ENCODE measurements at regions not wholly inside any gene's neighbourhood (a gene's known extent, or its start where the extent isn't known, plus 50 kb on each side); places are given as distances from the start of the nearest gene placed in this dataset.

- Histone ChIP-seq H3K36me3 (ENCODE audit: control insufficient read depth, insufficient read depth, low read length) (no peaks in the 10 kb centered on the region), H3K4me3 (ENCODE audit: low read depth, low read length) (no peak overlapping the region), H3K27me3 (ENCODE audit: control insufficient read depth, insufficient read depth, low read length) (peaks cover 16% of the 10 kb centered on the region)
- DNase-seq (ENCODE audit: low read depth), result no peak
- TF ChIP-seq, protein P1, sequence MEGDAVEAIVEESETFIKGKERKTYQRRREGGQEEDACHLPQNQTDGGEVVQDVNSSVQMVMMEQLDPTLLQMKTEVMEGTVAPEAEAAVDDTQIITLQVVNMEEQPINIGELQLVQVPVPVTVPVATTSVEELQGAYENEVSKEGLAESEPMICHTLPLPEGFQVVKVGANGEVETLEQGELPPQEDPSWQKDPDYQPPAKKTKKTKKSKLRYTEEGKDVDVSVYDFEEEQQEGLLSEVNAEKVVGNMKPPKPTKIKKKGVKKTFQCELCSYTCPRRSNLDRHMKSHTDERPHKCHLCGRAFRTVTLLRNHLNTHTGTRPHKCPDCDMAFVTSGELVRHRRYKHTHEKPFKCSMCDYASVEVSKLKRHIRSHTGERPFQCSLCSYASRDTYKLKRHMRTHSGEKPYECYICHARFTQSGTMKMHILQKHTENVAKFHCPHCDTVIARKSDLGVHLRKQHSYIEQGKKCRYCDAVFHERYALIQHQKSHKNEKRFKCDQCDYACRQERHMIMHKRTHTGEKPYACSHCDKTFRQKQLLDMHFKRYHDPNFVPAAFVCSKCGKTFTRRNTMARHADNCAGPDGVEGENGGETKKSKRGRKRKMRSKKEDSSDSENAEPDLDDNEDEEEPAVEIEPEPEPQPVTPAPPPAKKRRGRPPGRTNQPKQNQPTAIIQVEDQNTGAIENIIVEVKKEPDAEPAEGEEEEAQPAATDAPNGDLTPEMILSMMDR (IDR thresholded peaks at IDR 0.05; ENCODE audit: insufficient read depth, low read length, poor library complexity, severe bottlenecking), result no peak
Measured at GRCh38 chr5:141769671-141770070, 87.6 kb upstream of the ARAP3 start.

DNA sequence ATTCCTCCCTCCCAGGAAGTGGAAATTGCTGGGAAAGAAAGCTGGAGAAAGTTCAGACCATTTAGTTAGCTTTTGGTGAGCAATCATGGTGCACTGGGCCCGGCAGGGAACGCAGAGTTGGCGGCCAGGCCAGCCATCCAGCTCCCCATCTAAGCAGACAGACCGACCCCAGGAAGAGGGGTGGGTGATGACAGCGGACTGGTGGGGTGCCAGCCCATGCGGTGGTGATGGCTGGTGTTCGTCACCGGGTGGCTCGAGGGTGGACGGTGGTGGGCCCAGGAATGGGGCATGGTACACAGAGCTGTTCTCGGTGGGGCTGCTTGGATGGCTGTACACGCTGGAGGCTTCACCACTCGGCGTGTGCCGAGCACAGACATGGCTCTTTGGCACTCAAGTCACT lies 85.6 kb upstream of the ARAP3 start:
- TF ChIP-seq, protein P1 (IDR thresholded peaks at IDR 0.05; ENCODE audit: insufficient read depth, low read length, poor library complexity, severe bottlenecking), result no peak
- peaks cover 18% of the 10 kb centered on the region for H3K27me3 ChIP-seq (ENCODE audit: control insufficient read depth, insufficient read depth, low read length)
- no peak for DNase-seq (ENCODE audit: low read depth)
- H3K36me3 ChIP-seq (ENCODE audit: control insufficient read depth, insufficient read depth, low read length), result no peaks in the 10 kb centered on the region
- no peak overlapping the region for H3K4me3 ChIP-seq (ENCODE audit: low read depth, low read length)

GRCh38 chr5:141765896-141766551 lies 84.0 kb upstream of the ARAP3 start:
- Histone ChIP-seq H3K27me3 (ENCODE audit: control insufficient read depth, insufficient read depth, low read length) (peaks cover 27% of the 10 kb centered on the region), H3K36me3 (ENCODE audit: control insufficient read depth, insufficient read depth, low read length) (no peaks in the 10 kb centered on the region), H3K4me3 (ENCODE audit: low read depth, low read length) (no peak overlapping the region)
- DNase-seq (ENCODE audit: low read depth), result no peak
- TF ChIP-seq, protein P1 (IDR thresholded peaks at IDR 0.05; ENCODE audit: insufficient read depth, low read length, poor library complexity, severe bottlenecking), result no peak

DNA sequence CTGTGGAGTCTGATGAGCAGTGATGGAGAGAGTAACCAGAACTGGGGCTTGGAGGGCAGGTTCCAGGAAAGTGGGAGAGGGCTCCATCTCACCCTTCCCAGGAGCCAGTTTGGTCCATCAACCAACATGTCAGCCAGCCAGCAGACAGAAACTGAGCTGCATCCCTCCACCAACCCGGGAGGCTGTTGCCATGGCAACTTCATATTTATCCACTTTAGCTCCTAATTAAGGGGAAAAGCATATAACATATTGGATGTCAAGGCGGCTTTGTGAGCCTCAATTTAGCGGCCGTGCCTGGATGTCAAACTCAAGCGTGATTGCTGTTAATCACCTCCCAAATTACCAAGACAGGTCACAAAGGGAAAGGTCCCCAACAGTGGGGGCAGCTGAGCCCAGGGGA lies 81.5 kb upstream of the ARAP3 start:
- TF ChIP-seq, protein P1 (IDR thresholded peaks at IDR 0.05; ENCODE audit: insufficient read depth, low read length, poor library complexity, severe bottlenecking), result no peak
- H3K27me3 ChIP-seq (ENCODE audit: control insufficient read depth, insufficient read depth, low read length), result peaks cover 44% of the 10 kb centered on the region
- H3K4me3 ChIP-seq (ENCODE audit: low read depth, low read length), result no peak overlapping the region
- DNase-seq (ENCODE audit: low read depth), result no peak
- no peaks in the 10 kb centered on the region for H3K36me3 ChIP-seq (ENCODE audit: control insufficient read depth, insufficient read depth, low read length)

- no peak for DNase-seq (ENCODE audit: low read depth)
- Histone ChIP-seq H3K27me3 (ENCODE audit: control insufficient read depth, insufficient read depth, low read length) (peaks cover 50% of the 10 kb centered on the region), H3K4me3 (ENCODE audit: low read depth, low read length) (no peak overlapping the region), H3K36me3 (ENCODE audit: control insufficient read depth, insufficient read depth, low read length) (no peaks in the 10 kb centered on the region)
- TF ChIP-seq, protein P1 (IDR thresholded peaks at IDR 0.05; ENCODE audit: insufficient read depth, low read length, poor library complexity, severe bottlenecking), result no peak
Measured at GRCh38 chr5:141762790-141763368, 80.8 kb upstream of the ARAP3 start.

GRCh38 chr5:141762316-141762715 lies 80.3 kb upstream of the ARAP3 start:
- Histone ChIP-seq H3K27me3 (ENCODE audit: control insufficient read depth, insufficient read depth, low read length) (peaks cover 56% of the 10 kb centered on the region), H3K4me3 (ENCODE audit: low read depth, low read length) (no peak overlapping the region), H3K36me3 (ENCODE audit: control insufficient read depth, insufficient read depth, low read length) (no peaks in the 10 kb centered on the region)
- no peak for DNase-seq (ENCODE audit: low read depth)
- TF ChIP-seq, protein P1 (IDR thresholded peaks at IDR 0.05; ENCODE audit: insufficient read depth, low read length, poor library complexity, severe bottlenecking), result no peak
